HCT116 (cell line): ENCODE measurements at regions not wholly inside any gene's neighbourhood (a gene's known extent, or its start where the extent isn't known, plus 50 kb on each side); places are given as distances from the start of the nearest gene placed in this dataset.
A peak's percentile ranks its signal among the peaks of the same experiment; 100 is the strongest.

Experiments
- ATAC-seq: fragments of 200-7000 bp; cut with Tn5 transposase; 2 replicates; pipeline ENCODE4 v1.9.1; 2020; ENCODE audit warnings: mild to moderate bottlenecking, moderate library complexity
- BruUV-seq: library from RNA; stranded (reverse); fragments of 400-500 nt; replicated peaks from 2 replicates; lab custom pipeline; 2021; lab: Mats Ljungman, UMichigan
- CTCF ChIA-PET: fragments of 300-600 bp; sonication (Branson Sonifier 250); formaldehyde crosslinking; loops from one replicate; lab custom pipeline; 2021; ENCODE audit warnings: antibody characterized with exemption; lab: Charles Lee
- POLR2A ChIA-PET: fragments of 300-600, 350-600 bp; sonication (Branson Sonifier 250); formaldehyde crosslinking; loops from one replicate; lab custom pipeline; 2021; ENCODE audit warnings: antibody characterized with exemption; lab: Charles Lee
- RAD21 ChIA-PET, 2 experiments: fragments of 300-600 bp; sonication (Branson Sonifier 250); formaldehyde crosslinking; loops; one replicate each; lab custom pipeline; 2023; ENCODE audit warnings: low total read pairs in 2 of 2; ENCODE audit not compliant: uncharacterized antibody in 2 of 2, unreplicated experiment in 2 of 2, low non-redundant PET in 1 of 2; lab: Charles Lee
- DNase-seq: peaks from one replicate; pipeline ENCODE4 v3.0.0-alpha.2; 2010; ENCODE audit warnings: low read depth, low spot score
- H2AFZ ChIP-seq: fragments of 200-600 bp; shearing (Covaris generic), sonication (generic); 2 replicates; pipeline ENCODE4 v1.6.1; 2017; ENCODE audit warnings: low read depth, mixed run types, mixed read lengths, antibody characterized with exemption, low read length; ENCODE audit not compliant: poor library complexity, severe bottlenecking
- H3K27ac ChIP-seq: 2 replicates; pipeline ENCODE4 v1.5.1; 2012; ENCODE audit warnings: low read depth, low read length
- H3K27me3 ChIP-seq: fragments of 200-600 bp; sonication (generic); 2 replicates; pipeline ENCODE4 v1.6.1; 2016; ENCODE audit warnings: mixed run types, low read length, mixed read lengths; ENCODE audit not compliant: insufficient read depth
- H3K36me3 ChIP-seq, 2 experiments: fragments of 200-500 bp in 1 of 2; fragments of 200-600 bp in 1 of 2; sonication (Bioruptor generic) in 1 of 2; sonication (generic) in 1 of 2; 2 replicates each; pipeline versions ENCODE4 v1.5.1 to v1.6.1; 2014 to 2016; ENCODE audit warnings: low read length in 2 of 2, inconsistent platforms in 1 of 2, mixed read lengths in 1 of 2, mixed run types in 1 of 2; ENCODE audit not compliant: insufficient read depth in 2 of 2, control insufficient read depth in 1 of 2
- H3K4me1 ChIP-seq, 2 experiments: fragments of 200-600 bp in 1 of 2; sonication (generic) in 1 of 2; 2 replicates each; pipeline versions ENCODE4 v1.5.1 to v1.6.1; 2012 to 2017; ENCODE audit warnings: low read length in 2 of 2, inconsistent platforms in 1 of 2, mild to moderate bottlenecking in 1 of 2, mixed read lengths in 1 of 2, mixed run types in 1 of 2, moderate library complexity in 1 of 2; ENCODE audit not compliant: insufficient read depth in 2 of 2, control insufficient read depth in 1 of 2
- H3K4me2 ChIP-seq: fragments of 200-600 bp; sonication (generic); 2 replicates; pipeline ENCODE4 v1.6.1; 2017; ENCODE audit warnings: mixed run types, low read length, mixed read lengths
- H3K4me3 ChIP-seq, 2 experiments: fragments of 200-600 bp in 1 of 2; sonication (generic) in 1 of 2; replicated peaks in 1 of 2; 2 replicates each; pipeline ENCODE4 v1.5.1; 2011 to 2016; ENCODE audit warnings: low read length in 2 of 2, control low read depth in 1 of 2, low read depth in 1 of 2, mild to moderate bottlenecking in 1 of 2, mixed read lengths in 1 of 2, mixed run types in 1 of 2
- H3K79me2 ChIP-seq: fragments of 200-600 bp; sonication (generic); 2 replicates; pipeline ENCODE4 v1.6.1; 2017; ENCODE audit warnings: mild to moderate bottlenecking, mixed run types, low read length, moderate library complexity, mixed read lengths; ENCODE audit not compliant: insufficient read depth
- H3K9ac ChIP-seq: fragments of 200-600 bp; sonication (generic); 2 replicates; pipeline ENCODE4 v1.6.1; 2016; ENCODE audit warnings: low read length, mixed read lengths
- H3K9me2 ChIP-seq: fragments of 200-600 bp; sonication (generic), shearing (Covaris generic); 2 replicates; pipeline ENCODE4 v1.6.1; 2017; ENCODE audit warnings: mixed run types, mild to moderate bottlenecking, moderate library complexity; ENCODE audit not compliant: insufficient read depth
- H3K9me3 ChIP-seq, 2 experiments: fragments of 200-500 bp in 1 of 2; fragments of 200-600 bp in 1 of 2; sonication (Bioruptor generic) in 1 of 2; sonication (generic) in 1 of 2; 2 replicates each; pipeline ENCODE4 v1.6.1; 2014 to 2017; ENCODE audit warnings: low read length in 2 of 2, mixed read lengths in 2 of 2, inconsistent platforms in 1 of 2, low read depth in 1 of 2, mild to moderate bottlenecking in 1 of 2, mixed run types in 1 of 2, moderate library complexity in 1 of 2; ENCODE audit not compliant: control insufficient read depth in 1 of 2, insufficient read depth in 1 of 2
- H4K20me1 ChIP-seq: fragments of 200-600 bp; sonication (generic), shearing (Covaris generic); 2 replicates; pipeline ENCODE4 v1.6.1; 2017; ENCODE audit warnings: mixed run types, mild to moderate bottlenecking, moderate library complexity; ENCODE audit not compliant: insufficient read depth
- CTCF ChIP-seq, 3 experiments: fragments of 200-600 bp in 1 of 3; sonication (generic) in 1 of 3; IDR thresholded peaks in 2 of 3; conservative IDR thresholded peaks in 1 of 3; 2 replicates each; pipeline ENCODE4 v1.5.1; 2012 to 2017; ENCODE audit warnings: low read depth in 2 of 3, low read length in 2 of 3, antibody characterized with exemption in 1 of 3, borderline replicate concordance in 1 of 3, control low read depth in 1 of 3, mild to moderate bottlenecking in 1 of 3, mixed read lengths in 1 of 3, mixed run types in 1 of 3, moderate library complexity in 1 of 3; ENCODE audit not compliant: insufficient read depth in 1 of 3
- EGR1 ChIP-seq: IDR thresholded peaks from 2 replicates; pipeline ENCODE4 v1.6.1; 2012; ENCODE audit warnings: low read depth
- MAX ChIP-seq: IDR thresholded peaks from 2 replicates; pipeline ENCODE4 v1.6.1; 2012
- POLR2A ChIP-seq: IDR thresholded peaks from 2 replicates; pipeline ENCODE4 v1.7.0; 2011; ENCODE audit warnings: borderline replicate concordance; ENCODE audit not compliant: insufficient read depth, insufficient read length; ENCODE audit errors: extremely low read depth
- RAD21 ChIP-seq: IDR thresholded peaks from 2 replicates; pipeline ENCODE4 v1.6.1; 2012; ENCODE audit warnings: low read depth, mild to moderate bottlenecking
- SP1 ChIP-seq: IDR thresholded peaks from 2 replicates; pipeline ENCODE4 v1.6.1; 2012; ENCODE audit warnings: low read depth
- TCF7L2 ChIP-seq: IDR thresholded peaks from 2 replicates; pipeline ENCODE4 v1.7.0; 2011; ENCODE audit warnings: borderline replicate concordance, inconsistent platforms; ENCODE audit not compliant: insufficient read depth, insufficient read length; ENCODE audit errors: extremely low read depth
- YY1 ChIP-seq: IDR thresholded peaks from 2 replicates; pipeline ENCODE4 v1.6.1; 2011; ENCODE audit warnings: low read length, low read depth, moderate library complexity, mild to moderate bottlenecking; ENCODE audit not compliant: insufficient replicate concordance; ENCODE audit errors: extremely low read depth
- ZBTB33 ChIP-seq: IDR thresholded peaks from 2 replicates; pipeline ENCODE4 v1.6.1; 2011; ENCODE audit warnings: mild to moderate bottlenecking, low read length, moderate library complexity; ENCODE audit not compliant: insufficient replicate concordance; ENCODE audit errors: extremely low read depth
- ZFX ChIP-seq: fragments of 450-650 bp; IDR thresholded peaks from 2 replicates; pipeline ENCODE4 v1.6.1; 2017
- intact Hi-C: fragments of 100-400 bp; cut with micrococcal nuclease; formaldehyde crosslinking; loops from 2 replicates; pipeline ENCODE4 v1.10.0; 2022

- Histone ChIP-seq H3K9ac (no peak overlapping the region), H3K9me3 (no peaks in the 10 kb centered on the region), H2AFZ (no peak overlapping the region), H3K4me2 (no peak overlapping the region), H3K79me2 (no peaks in the 10 kb centered on the region), H3K27me3 (no peaks in the 10 kb centered on the region), H3K9me2 (no peaks in the 10 kb centered on the region), H3K4me3 (no peak overlapping the region), H3K36me3 (no peaks in the 10 kb centered on the region), H3K4me1 (0 out of 4 replicates have a peak, but pooled peaks cover 0 to 3% of the 10 kb centered on the region in 2 experiments), H3K27ac (no peak overlapping the region), H4K20me1 (no peaks in the 10 kb centered on the region)
- TF ChIP-seq YY1, result no peak
- no peak for TF ChIP-seq ZFX
- TF ChIP-seq RAD21, result no peak
- TF ChIP-seq CTCF (IDR thresholded peaks at IDR 0.05 in 2 of 3, conservative IDR thresholded peaks at IDR 0.05 in 1 of 3; ENCODE audit: borderline replicate concordance in 1 of 3, insufficient read depth in 1 of 3, low read depth in 2 of 3, low read length in 2 of 3), result peak in 1 of 3 experiments; percentile 28; a peak in 1 of 6 replicates
- ChIA-PET POLR2A (no interaction called here), RAD21 (no interaction called here), CTCF (no interaction called here)
- BruUV-seq, result no TSS peak
- ATAC-seq (no peak), DNase-seq (no peak)
- intact Hi-C loops, result no loop called here
These were observed 55.0 kb upstream of the FOXC1 start for GRCh38 chr6:1554476-1555310.

- Histone ChIP-seq H3K9me2 (no peaks in the 10 kb centered on the region), H3K9ac (no peak overlapping the region), H2AFZ (no peak overlapping the region), H4K20me1 (no peaks in the 10 kb centered on the region), H3K4me3 (no peak overlapping the region), H3K4me1 (0 out of 4 replicates have a peak, but pooled peaks cover 0 to 3% of the 10 kb centered on the region in 2 experiments), H3K9me3 (no peaks in the 10 kb centered on the region)
- POLR2A ChIA-PET, result no interaction called here
- ATAC-seq, result no peak
- TF ChIP-seq YY1, result no peak
- TF ChIP-seq ZBTB33, result no peak
- TF ChIP-seq POLR2A, result no peak
- TF ChIP-seq SP1, result no peak
- TF ChIP-seq TCF7L2, result no peak
- no peak for TF ChIP-seq EGR1
- no peak for TF ChIP-seq RAD21
- no peak for TF ChIP-seq MAX
- TF ChIP-seq ZFX, result no peak
- TF ChIP-seq, all 23 proteins: peak for 0
- no peaks in the 10 kb centered on the region for H3K36me3 ChIP-seq
- DNase-seq, result no peak
- H3K27ac ChIP-seq, result no peak overlapping the region
- no peaks in the 10 kb centered on the region for H3K79me2 ChIP-seq
- intact Hi-C loops, result no loop called here
- no peaks in the 10 kb centered on the region for H3K27me3 ChIP-seq
- CTCF ChIA-PET, result no interaction called here
- no peak overlapping the region for H3K4me2 ChIP-seq
- RAD21 ChIA-PET, result no interaction called here
- no TSS peak for BruUV-seq
These were observed 51.3 kb upstream of the FOXC1 start for GRCh38 chr6:1558388-1558787.
